AG04450 (cell line): ENCODE measurements at regions not wholly inside any gene's neighbourhood (a gene's known extent, or its start where the extent isn't known, plus 50 kb on each side); places are given as distances from the start of the nearest gene placed in this dataset.
"Not testable (repeated sequence)": the region's sequence is repeated elsewhere in the genome, so short reads cannot be mapped to it uniquely, and the experiment has no call there.

Experiments
- CTCF ChIA-PET: fragments of 300-600, 350-600 bp; formaldehyde crosslinking; extraction: SDS; loops from one replicate; lab custom pipeline; 2022; ENCODE audit warnings: antibody characterized with exemption, inconsistent platforms; lab: Charles Lee
- POLR2A ChIA-PET: fragments of 350-600 bp; formaldehyde crosslinking; extraction: SDS; loops from one replicate; lab custom pipeline; 2021; ENCODE audit warnings: antibody characterized with exemption, inconsistent platforms; lab: Yijun Ruan, JAX
- DNase-seq: peaks from one replicate; pipeline ENCODE4 v3.0.0-alpha.2; 2011; ENCODE audit warnings: low read depth, low spot score
- H3K27ac ChIP-seq: one replicate; pipeline ENCODE4 v1.5.1; 2012; ENCODE audit warnings: low read depth, low read length, control low read depth
- H3K27me3 ChIP-seq: one replicate; pipeline ENCODE4 v1.6.0; 2012; ENCODE audit warnings: low read length; ENCODE audit not compliant: control insufficient read depth, insufficient read depth
- H3K4me3 ChIP-seq: 2 replicates; pipeline ENCODE4 v1.5.1; 2011; ENCODE audit warnings: mild to moderate bottlenecking, low read depth, low read length, control low read depth
- H3K9me3 ChIP-seq: 2 replicates; pipeline ENCODE4 v1.5.1; 2012; ENCODE audit warnings: low read length; ENCODE audit not compliant: control insufficient read depth, insufficient read depth
- CTCF ChIP-seq: IDR thresholded peaks from 2 replicates; pipeline ENCODE4 v1.5.1; 2011; ENCODE audit warnings: low read depth, low read length, control low read depth, inconsistent platforms

DNA sequence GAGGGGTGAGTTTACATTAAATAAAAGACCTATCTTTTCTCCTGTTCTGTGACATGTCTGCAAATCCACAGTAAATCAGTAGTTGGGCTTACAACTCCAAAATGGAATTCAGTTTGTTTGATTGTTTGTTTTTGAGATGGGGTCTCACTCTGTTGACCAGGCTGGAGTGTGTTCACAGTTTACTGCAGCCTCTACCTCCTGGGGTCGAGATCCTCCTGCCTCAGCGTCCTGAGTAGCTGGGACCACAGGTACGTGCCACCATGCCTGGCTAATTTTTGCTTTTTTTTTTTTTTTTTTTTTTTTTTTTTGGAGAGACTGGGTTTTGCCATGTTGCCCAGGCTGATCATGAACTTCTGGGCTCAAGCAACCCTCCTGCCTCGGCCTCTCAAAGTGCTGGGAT is 63.5 kb upstream of the ADPGK start:
- no peak for TF ChIP-seq CTCF
- H3K27me3 ChIP-seq, result peaks cover 8% of the 10 kb centered on the region
- H3K9me3 ChIP-seq, result no peaks in the 10 kb centered on the region
- no peak for DNase-seq
- H3K4me3 ChIP-seq, result no peak overlapping the region
- ChIA-PET CTCF (no interaction called here), POLR2A (no interaction called here)
- H3K27ac ChIP-seq, result no peak overlapping the region

GRCh38 chr15:72845981-72846383 is 62.4 kb upstream of the ADPGK start:
- peaks cover 8% of the 10 kb centered on the region for H3K27me3 ChIP-seq
- no peak for DNase-seq
- H3K9me3 ChIP-seq, result no peaks in the 10 kb centered on the region
- TF ChIP-seq CTCF, result no peak
- CTCF ChIA-PET, result no interaction called here
- no peak overlapping the region for H3K4me3 ChIP-seq
- POLR2A ChIA-PET, result no interaction called here
- H3K27ac ChIP-seq, result no peak overlapping the region

DNA sequence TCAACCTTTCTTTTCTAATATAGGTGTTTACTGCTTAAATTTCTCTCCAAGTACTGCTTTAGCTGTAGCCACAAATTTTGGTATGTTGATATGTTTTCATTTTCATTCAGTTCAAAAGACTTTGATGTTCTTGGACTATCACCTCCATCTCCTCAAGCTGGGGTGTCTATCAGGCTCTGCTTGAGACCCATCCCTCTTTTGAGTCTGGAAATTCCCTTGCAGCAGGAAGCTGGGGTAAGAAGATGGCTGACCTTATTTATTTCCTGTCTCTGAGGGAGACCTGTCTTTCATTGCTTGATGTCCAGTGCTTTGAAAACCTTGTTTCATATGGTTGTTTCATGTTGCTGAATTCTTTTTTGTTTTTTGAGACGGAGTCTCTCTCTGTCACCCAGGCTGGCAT is 60.5 kb upstream of the ADPGK start:
- no peak for DNase-seq
- ChIA-PET POLR2A (no interaction called here), CTCF (no interaction called here)
- peaks cover 3% of the 10 kb centered on the region for H3K27me3 ChIP-seq
- H3K4me3 ChIP-seq, result no peak overlapping the region
- H3K27ac ChIP-seq, result no peak overlapping the region
- no peak for TF ChIP-seq CTCF
- H3K9me3 ChIP-seq, result no peaks in the 10 kb centered on the region

GRCh38 chr15:72843340-72843739 is 59.8 kb upstream of the ADPGK start:
- H3K27ac ChIP-seq, DNase-seq, H3K27me3 ChIP-seq, POLR2A ChIA-PET, CTCF ChIA-PET, H3K9me3 ChIP-seq, H3K4me3 ChIP-seq: not testable (repeated sequence)

GRCh38 chr15:72840114-72840513 is 56.6 kb upstream of the ADPGK start:
- no peak for TF ChIP-seq CTCF
- H3K27me3 ChIP-seq, result peaks cover 3% of the 10 kb centered on the region
- CTCF ChIA-PET, result no interaction called here
- DNase-seq, result no peak
- H3K27ac ChIP-seq, result no peak overlapping the region
- POLR2A ChIA-PET, result no interaction called here
- no peaks in the 10 kb centered on the region for H3K9me3 ChIP-seq
- H3K4me3 ChIP-seq, result no peak overlapping the region

GRCh38 chr15:72838311-72838731 is 54.8 kb upstream of the ADPGK start:
- ChIA-PET POLR2A (interaction anchor here (0.6 kb wide), 1 partner anchor 599 kb away, joined by 10 read pairs; no protein-coding TSS in a partner anchor), CTCF (interaction anchor here (0.8 kb wide), 1 partner anchor 244 kb away, joined by 3 read pairs; no protein-coding TSS in a partner anchor)
- Histone ChIP-seq H3K27me3 (peaks cover 7% of the 10 kb centered on the region), H3K4me3 (no peak overlapping the region), H3K9me3 (no peaks in the 10 kb centered on the region), H3K27ac (no peak overlapping the region)
- DNase-seq, result no peak
- no peak for TF ChIP-seq CTCF
